K562 (cell line): ENCODE measurements at regions not wholly inside any gene's neighbourhood (a gene's known extent, or its start where the extent isn't known, plus 50 kb on each side); places are given as distances from the start of the nearest gene placed in this dataset.

ENCODE experiments used
- ATAC-seq: fragments of 200-7000 bp; cut with Tn5 transposase; 3 replicates; pipeline ENCODE4 v1.9.1; 2020; ENCODE audit warnings: moderate library complexity
- BruUV-seq: library from RNA; stranded (reverse); fragments of 400-500 nt; replicated peaks from 2 replicates; lab custom pipeline; 2021; lab: Mats Ljungman, UMichigan
- CTCF ChIA-PET: fragments of 300-600 bp; formaldehyde crosslinking; extraction: SDS; loops from one replicate; lab custom pipeline; 2021; ENCODE audit warnings: low intra/inter-chr PET ratio; lab: Yijun Ruan, JAX
- POLR2A ChIA-PET: fragments of 300-600, 350-650 bp; sonication (Branson Sonifier 250); formaldehyde crosslinking; extraction: SDS; loops from one replicate; lab custom pipeline; 2021; ENCODE audit warnings: antibody characterized with exemption, inconsistent platforms; lab: Yijun Ruan, JAX
- DNase-seq, 4 experiments: peaks; one replicate each; pipeline versions ENCODE4 v3.0.0 to v3.0.0-alpha.2; 2011 to 2018; ENCODE audit warnings: low spot score in 3 of 4, mixed read lengths in 3 of 4; ENCODE audit errors: extremely low read depth in 1 of 4
- FAIRE-seq: peaks from 2 replicates; lab custom pipeline; 2011; peaks lifted over from hg19 to GRCh38; lab: Jason Lieb, UNC
- H2AFZ ChIP-seq: 2 replicates; pipeline ENCODE4 v1.6.0; 2011; ENCODE audit warnings: low read depth, low read length, control low read depth, inconsistent platforms
- H3K27ac ChIP-seq: fragments of 200-600 bp; 3 replicates; pipeline ENCODE4 v1.8.0; 2011; ENCODE audit warnings: low read depth, mild to moderate bottlenecking, control low read depth, inconsistent platforms, low read length, moderate library complexity, mixed read lengths; ENCODE audit errors: extremely low read depth
- H3K27me3 ChIP-seq, 2 experiments: fragments of 300-600 bp in 1 of 2; 2 replicates in 1 of 2; 3 replicates in 1 of 2; pipeline versions ENCODE4 v1.6.0 to v1.8.0; 2011; ENCODE audit warnings: inconsistent platforms in 2 of 2, low read length in 2 of 2, mild to moderate bottlenecking in 1 of 2, mixed read lengths in 1 of 2, moderate library complexity in 1 of 2; ENCODE audit not compliant: control insufficient read depth in 2 of 2, insufficient read depth in 2 of 2
- H3K36me3 ChIP-seq: fragments of 300-600 bp; 3 replicates; pipeline ENCODE4 v1.8.0; 2011; ENCODE audit warnings: mild to moderate bottlenecking, low read length, inconsistent platforms; ENCODE audit not compliant: control insufficient read depth, insufficient read depth
- H3K4me1 ChIP-seq, 2 experiments: fragments of 200-600 bp in 1 of 2; replicated peaks in 1 of 2; 2 replicates in 1 of 2; 3 replicates in 1 of 2; pipeline versions ENCODE4 v1.5.1 to v1.8.0; 2011; ENCODE audit warnings: inconsistent platforms in 2 of 2, low read length in 2 of 2, mild to moderate bottlenecking in 1 of 2, mixed read lengths in 1 of 2, moderate library complexity in 1 of 2; ENCODE audit not compliant: control insufficient read depth in 2 of 2, insufficient read depth in 2 of 2
- H3K4me2 ChIP-seq: 2 replicates; pipeline ENCODE4 v1.6.1; 2011; ENCODE audit warnings: low read length, control low read depth, inconsistent platforms, mixed read lengths; ENCODE audit not compliant: insufficient read depth
- H3K4me3 ChIP-seq: fragments of 200-600 bp; sonication (generic), shearing (Covaris generic); 2 replicates; pipeline ENCODE4 v1.5.1; 2016; ENCODE audit warnings: control low read depth, inconsistent platforms
- H3K79me2 ChIP-seq: fragments of 200-600 bp; 3 replicates; pipeline ENCODE4 v1.8.0; 2011; ENCODE audit warnings: low read length, inconsistent platforms; ENCODE audit not compliant: control insufficient read depth, insufficient read depth
- H3K9ac ChIP-seq, 2 experiments: 2 replicates each; pipeline versions ENCODE4 v1.6.0 to v1.6.1; 2011; ENCODE audit warnings: low read depth in 2 of 2, low read length in 2 of 2, control low read depth in 1 of 2, inconsistent platforms in 1 of 2, mild to moderate bottlenecking in 1 of 2, mixed read lengths in 1 of 2; ENCODE audit not compliant: insufficient read depth in 1 of 2
- H3K9me1 ChIP-seq: one replicate; pipeline ENCODE4 v1.6.0; 2011; ENCODE audit warnings: inconsistent platforms, mild to moderate bottlenecking, low read length, moderate library complexity; ENCODE audit not compliant: control insufficient read depth, insufficient read depth
- H3K9me3 ChIP-seq: replicated peaks from 2 replicates; pipeline ENCODE4 v1.5.1; 2011; ENCODE audit warnings: low read depth, low read length, inconsistent platforms; ENCODE audit not compliant: control insufficient read depth, insufficient read depth
- H4K20me1 ChIP-seq: replicated peaks from 2 replicates; pipeline ENCODE4 v1.6.1; 2011; ENCODE audit warnings: low read length, inconsistent platforms, mixed read lengths; ENCODE audit not compliant: control insufficient read depth, insufficient read depth
- ELF2 ChIP-seq: fragments of 250-450 bp; sonication (Bioruptor Pico); IDR thresholded peaks from 2 replicates; pipeline ENCODE4 v1.5.0; 2021; ENCODE audit warnings: mild to moderate bottlenecking
- EP300 ChIP-seq: IDR thresholded peaks from 2 replicates; pipeline ENCODE4 v1.6.1; 2012; ENCODE audit warnings: low read length, improper control_type of control experiment
- MAFG ChIP-seq: fragments of 450-650 bp; conservative IDR thresholded peaks from 2 replicates; pipeline ENCODE4 v1.6.1; 2016; ENCODE audit warnings: missing genetic modification characterization, missing compliant biosample characterization
- MBD1 ChIP-seq: fragments of 250-450 bp; sonication (Bioruptor Pico); IDR thresholded peaks from 2 replicates; pipeline ENCODE4 v1.8.0; 2022; ENCODE audit warnings: inconsistent platforms
- MTA1 ChIP-seq: fragments of 450-650 bp; IDR thresholded peaks from 2 replicates; pipeline ENCODE4 v1.6.1; 2017; ENCODE audit warnings: borderline replicate concordance
- NRF1 ChIP-seq, 2 experiments: fragments of 450-650 bp; IDR thresholded peaks in 1 of 2; conservative IDR thresholded peaks in 1 of 2; 2 replicates each; pipeline ENCODE4 v1.6.1; 2014; ENCODE audit warnings: mild to moderate bottlenecking in 2 of 2
- SAFB ChIP-seq: fragments of 200-400 bp; formaldehyde crosslinking; IDR thresholded peaks from 2 replicates; pipeline ENCODE4 v1.6.1; 2017; ENCODE audit warnings: low read depth, low read length, borderline replicate concordance
- SMARCA4 ChIP-seq: fragments of 450-650 bp; IDR thresholded peaks from 2 replicates; pipeline ENCODE4 v1.6.1; 2016
- SOX6 ChIP-seq: fragments of 450-650 bp; IDR thresholded peaks from 2 replicates; pipeline ENCODE4 v1.6.1; 2014; ENCODE audit warnings: mild to moderate bottlenecking
- WGBS: fragments of 100-300 bp; shearing (Covaris generic); methylation state at CpG from one replicate; pipeline ENCODE4 v1.1.6; 2016; ENCODE audit warnings: low coverage, mixed read lengths; ENCODE audit not compliant: insufficient coverage; ENCODE audit errors: missing lambda C conversion rate; 5-methylcytosine and 5-hydroxymethylcytosine counted together
- in situ Hi-C: fragments of 300-500 bp; cut with MboI; formaldehyde crosslinking; loops from 4 replicates; pipeline ENCODE4 v1.15.0; 2018; ENCODE audit warnings: inconsistent platforms, mixed read lengths
- intact Hi-C: fragments of 100-400 bp; cut with micrococcal nuclease; formaldehyde crosslinking; loops from 2 replicates; pipeline ENCODE4 v1.14.2; 2022
- TF ChIP-seq, protein P1 (sequence below): fragments of 450-650 bp; IDR thresholded peaks from 2 replicates; pipeline ENCODE4 v1.6.1; 2014; ENCODE audit warnings: low read depth, mild to moderate bottlenecking, moderate library complexity, borderline replicate concordance
- TF ChIP-seq, protein P2 (sequence below): fragments of 200-400 bp; formaldehyde crosslinking; IDR thresholded peaks from 2 replicates; pipeline ENCODE4 v1.6.1; 2017; ENCODE audit warnings: mild to moderate bottlenecking, low read depth, low read length, moderate library complexity
- TF ChIP-seq, protein P3 (sequence below): fragments of 450-650 bp; IDR thresholded peaks from 2 replicates; pipeline ENCODE4 v1.6.1; 2017; ENCODE audit warnings: antibody characterized with exemption

DNA sequence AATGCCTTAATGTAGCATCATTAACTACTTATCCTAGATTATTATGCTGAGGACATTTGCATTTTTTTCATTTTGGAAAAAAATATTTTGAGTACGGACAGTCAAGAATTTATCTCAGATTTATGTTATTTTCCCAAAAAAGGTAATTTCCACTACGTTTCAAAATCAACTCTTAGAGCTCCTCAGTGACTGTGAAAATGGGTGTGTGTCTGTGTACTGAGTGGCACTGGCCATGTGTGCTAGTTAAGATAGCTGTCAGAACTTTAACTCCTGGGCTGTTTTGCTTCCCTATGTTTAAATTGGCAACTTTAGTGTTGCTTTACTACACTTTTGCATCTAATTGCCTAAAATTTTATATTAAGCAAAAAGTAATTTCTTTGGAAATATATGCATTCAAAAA is 927.4 kb downstream of the EFNB2 start:
- no TSS peak for BruUV-seq
- Histone ChIP-seq H3K4me1 (no peaks in the 10 kb centered on the region), H4K20me1 (no peaks in the 10 kb centered on the region), H2AFZ (no peak overlapping the region), H3K9ac (no peak overlapping the region), H3K4me3 (no peak overlapping the region), H3K9me1 (no peaks in the 10 kb centered on the region), H3K4me2 (no peak overlapping the region), H3K27me3 (no peaks in the 10 kb centered on the region), H3K9me3 (no peaks in the 10 kb centered on the region), H3K36me3 (no peaks in the 10 kb centered on the region), H3K79me2 (no peaks in the 10 kb centered on the region), H3K27ac (no peak overlapping the region)
- ChIA-PET POLR2A (no interaction called here), CTCF (no interaction called here)
- ATAC-seq (no peak), FAIRE-seq (no peak), DNase-seq (no peak)
- intact Hi-C loops = no loop called here
- in situ Hi-C loops = no loop called here
- WGBS = 0% methylated on average over 2 of the region's 2 CpGs
- TF ChIP-seq SMARCA4 (no peak), ELF2 (CRISPR knock-in tag) (no peak), SAFB (no peak), MBD1 (CRISPR knock-in tag) (no peak), MAFG (tag) (no peak), NRF1 (conservative IDR thresholded peaks at IDR 0.05 in 1 of 2, IDR thresholded peaks at IDR 0.05 in 1 of 2) (no peak), EP300 (no peak), SOX6 (no peak), MTA1 (no peak)
- TF ChIP-seq, protein P1, sequence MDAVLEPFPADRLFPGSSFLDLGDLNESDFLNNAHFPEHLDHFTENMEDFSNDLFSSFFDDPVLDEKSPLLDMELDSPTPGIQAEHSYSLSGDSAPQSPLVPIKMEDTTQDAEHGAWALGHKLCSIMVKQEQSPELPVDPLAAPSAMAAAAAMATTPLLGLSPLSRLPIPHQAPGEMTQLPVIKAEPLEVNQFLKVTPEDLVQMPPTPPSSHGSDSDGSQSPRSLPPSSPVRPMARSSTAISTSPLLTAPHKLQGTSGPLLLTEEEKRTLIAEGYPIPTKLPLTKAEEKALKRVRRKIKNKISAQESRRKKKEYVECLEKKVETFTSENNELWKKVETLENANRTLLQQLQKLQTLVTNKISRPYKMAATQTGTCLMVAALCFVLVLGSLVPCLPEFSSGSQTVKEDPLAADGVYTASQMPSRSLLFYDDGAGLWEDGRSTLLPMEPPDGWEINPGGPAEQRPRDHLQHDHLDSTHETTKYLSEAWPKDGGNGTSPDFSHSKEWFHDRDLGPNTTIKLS = no peak
- TF ChIP-seq, protein P2, sequence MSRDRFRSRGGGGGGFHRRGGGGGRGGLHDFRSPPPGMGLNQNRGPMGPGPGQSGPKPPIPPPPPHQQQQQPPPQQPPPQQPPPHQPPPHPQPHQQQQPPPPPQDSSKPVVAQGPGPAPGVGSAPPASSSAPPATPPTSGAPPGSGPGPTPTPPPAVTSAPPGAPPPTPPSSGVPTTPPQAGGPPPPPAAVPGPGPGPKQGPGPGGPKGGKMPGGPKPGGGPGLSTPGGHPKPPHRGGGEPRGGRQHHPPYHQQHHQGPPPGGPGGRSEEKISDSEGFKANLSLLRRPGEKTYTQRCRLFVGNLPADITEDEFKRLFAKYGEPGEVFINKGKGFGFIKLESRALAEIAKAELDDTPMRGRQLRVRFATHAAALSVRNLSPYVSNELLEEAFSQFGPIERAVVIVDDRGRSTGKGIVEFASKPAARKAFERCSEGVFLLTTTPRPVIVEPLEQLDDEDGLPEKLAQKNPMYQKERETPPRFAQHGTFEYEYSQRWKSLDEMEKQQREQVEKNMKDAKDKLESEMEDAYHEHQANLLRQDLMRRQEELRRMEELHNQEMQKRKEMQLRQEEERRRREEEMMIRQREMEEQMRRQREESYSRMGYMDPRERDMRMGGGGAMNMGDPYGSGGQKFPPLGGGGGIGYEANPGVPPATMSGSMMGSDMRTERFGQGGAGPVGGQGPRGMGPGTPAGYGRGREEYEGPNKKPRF = no peak
- TF ChIP-seq, protein P3, sequence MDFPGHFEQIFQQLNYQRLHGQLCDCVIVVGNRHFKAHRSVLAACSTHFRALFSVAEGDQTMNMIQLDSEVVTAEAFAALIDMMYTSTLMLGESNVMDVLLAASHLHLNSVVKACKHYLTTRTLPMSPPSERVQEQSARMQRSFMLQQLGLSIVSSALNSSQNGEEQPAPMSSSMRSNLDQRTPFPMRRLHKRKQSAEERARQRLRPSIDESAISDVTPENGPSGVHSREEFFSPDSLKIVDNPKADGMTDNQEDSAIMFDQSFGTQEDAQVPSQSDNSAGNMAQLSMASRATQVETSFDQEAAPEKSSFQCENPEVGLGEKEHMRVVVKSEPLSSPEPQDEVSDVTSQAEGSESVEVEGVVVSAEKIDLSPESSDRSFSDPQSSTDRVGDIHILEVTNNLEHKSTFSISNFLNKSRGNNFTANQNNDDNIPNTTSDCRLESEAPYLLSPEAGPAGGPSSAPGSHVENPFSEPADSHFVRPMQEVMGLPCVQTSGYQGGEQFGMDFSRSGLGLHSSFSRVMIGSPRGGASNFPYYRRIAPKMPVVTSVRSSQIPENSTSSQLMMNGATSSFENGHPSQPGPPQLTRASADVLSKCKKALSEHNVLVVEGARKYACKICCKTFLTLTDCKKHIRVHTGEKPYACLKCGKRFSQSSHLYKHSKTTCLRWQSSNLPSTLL = no peak
